ENCODE measurements at regions not wholly inside any gene's neighbourhood (a gene's known extent, or its start where the extent isn't known, plus 50 kb on each side); places are given as distances from the start of the nearest gene placed in this dataset.
A peak's percentile ranks its signal among the peaks of the same experiment; 100 is the strongest.

GRCh38 chr2:42843131-42843530 is 50.7 kb upstream of the HAAO start:
- no peak for DNase-seq (ENCODE audit: low read depth)
- TF ChIP-seq MYC (IDR thresholded peaks at IDR 0.05; ENCODE audit: low read depth, low read length), result no peak
- TF ChIP-seq, protein P1, sequence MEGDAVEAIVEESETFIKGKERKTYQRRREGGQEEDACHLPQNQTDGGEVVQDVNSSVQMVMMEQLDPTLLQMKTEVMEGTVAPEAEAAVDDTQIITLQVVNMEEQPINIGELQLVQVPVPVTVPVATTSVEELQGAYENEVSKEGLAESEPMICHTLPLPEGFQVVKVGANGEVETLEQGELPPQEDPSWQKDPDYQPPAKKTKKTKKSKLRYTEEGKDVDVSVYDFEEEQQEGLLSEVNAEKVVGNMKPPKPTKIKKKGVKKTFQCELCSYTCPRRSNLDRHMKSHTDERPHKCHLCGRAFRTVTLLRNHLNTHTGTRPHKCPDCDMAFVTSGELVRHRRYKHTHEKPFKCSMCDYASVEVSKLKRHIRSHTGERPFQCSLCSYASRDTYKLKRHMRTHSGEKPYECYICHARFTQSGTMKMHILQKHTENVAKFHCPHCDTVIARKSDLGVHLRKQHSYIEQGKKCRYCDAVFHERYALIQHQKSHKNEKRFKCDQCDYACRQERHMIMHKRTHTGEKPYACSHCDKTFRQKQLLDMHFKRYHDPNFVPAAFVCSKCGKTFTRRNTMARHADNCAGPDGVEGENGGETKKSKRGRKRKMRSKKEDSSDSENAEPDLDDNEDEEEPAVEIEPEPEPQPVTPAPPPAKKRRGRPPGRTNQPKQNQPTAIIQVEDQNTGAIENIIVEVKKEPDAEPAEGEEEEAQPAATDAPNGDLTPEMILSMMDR (IDR thresholded peaks at IDR 0.05; ENCODE audit: low read depth, low read length), result no peak
- H3K4me3 ChIP-seq (ENCODE audit: low read depth, low read length), result no peak overlapping the region

- peak; percentile 54 for DNase-seq (ENCODE audit: low read depth)
- no peak overlapping the region for H3K4me3 ChIP-seq (ENCODE audit: low read depth, low read length)
- TF ChIP-seq, protein P1 (IDR thresholded peaks at IDR 0.05; ENCODE audit: low read depth, low read length), result no peak
- no peak for TF ChIP-seq POLR2A (IDR thresholded peaks at IDR 0.05; ENCODE audit: extremely low read depth, insufficient read length)
- TF ChIP-seq, protein P2, sequence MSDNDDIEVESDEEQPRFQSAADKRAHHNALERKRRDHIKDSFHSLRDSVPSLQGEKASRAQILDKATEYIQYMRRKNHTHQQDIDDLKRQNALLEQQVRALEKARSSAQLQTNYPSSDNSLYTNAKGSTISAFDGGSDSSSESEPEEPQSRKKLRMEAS (IDR thresholded peaks at IDR 0.05; ENCODE audit: low read depth, low read length), result no peak
- TF ChIP-seq MYC (IDR thresholded peaks at IDR 0.05; ENCODE audit: low read depth, low read length), result no peak
Observed at GRCh38 chr2:42842466-42842865, 50.1 kb upstream of the HAAO start.
